SK-N-MC (cell line): ENCODE measurements at regions not wholly inside any gene's neighbourhood (a gene's known extent, or its start where the extent isn't known, plus 50 kb on each side); places are given as distances from the start of the nearest gene placed in this dataset.

Experiments used
- DNase-seq: peaks from one replicate; pipeline ENCODE4 v3.0.0-alpha.2; 2011; ENCODE audit warnings: low read depth, low spot score
- H3K27ac ChIP-seq: fragments of 200-600 bp; sonication (generic); 2 replicates; pipeline ENCODE4 v1.5.1; 2016; ENCODE audit warnings: mixed run types
- H3K36me3 ChIP-seq: fragments of 200-600 bp; sonication (generic); 2 replicates; pipeline ENCODE4 v1.6.1; 2017; ENCODE audit warnings: antibody characterized with exemption, low read length, mixed read lengths; ENCODE audit not compliant: insufficient read depth
- H3K4me3 ChIP-seq: fragments of 200-600 bp; sonication (generic); 2 replicates; pipeline ENCODE4 v1.5.1; 2016
- H3K9ac ChIP-seq: fragments of 200-600 bp; sonication (generic); 2 replicates; pipeline ENCODE4 v1.8.0; 2017; ENCODE audit warnings: mixed run types, mixed read lengths; ENCODE audit not compliant: insufficient read length
- H3K9me3 ChIP-seq: fragments of 200-600 bp; sonication (generic); 2 replicates; pipeline ENCODE4 v1.6.1; 2017; ENCODE audit warnings: low read depth, mild to moderate bottlenecking, antibody characterized with exemption, low read length, moderate library complexity, mixed read lengths
- EZH2 ChIP-seq: fragments of 200-600 bp; sonication (generic); IDR thresholded peaks from one replicate; pipeline ENCODE4 v1.6.1; 2017; ENCODE audit warnings: antibody characterized with exemption
- FOXP2 ChIP-seq: optimal IDR thresholded peaks from 2 replicates; pipeline ENCODE3; 2011; ENCODE audit warnings: mild to moderate bottlenecking, moderate library complexity; ENCODE audit not compliant: insufficient read depth; ENCODE audit errors: extremely low read length, control extremely low read depth
- POLR2AphosphoS5 ChIP-seq: IDR thresholded peaks from 2 replicates; pipeline ENCODE4 v1.6.1; 2012; ENCODE audit warnings: mild to moderate bottlenecking, low read depth, low read length, borderline replicate concordance

DNA sequence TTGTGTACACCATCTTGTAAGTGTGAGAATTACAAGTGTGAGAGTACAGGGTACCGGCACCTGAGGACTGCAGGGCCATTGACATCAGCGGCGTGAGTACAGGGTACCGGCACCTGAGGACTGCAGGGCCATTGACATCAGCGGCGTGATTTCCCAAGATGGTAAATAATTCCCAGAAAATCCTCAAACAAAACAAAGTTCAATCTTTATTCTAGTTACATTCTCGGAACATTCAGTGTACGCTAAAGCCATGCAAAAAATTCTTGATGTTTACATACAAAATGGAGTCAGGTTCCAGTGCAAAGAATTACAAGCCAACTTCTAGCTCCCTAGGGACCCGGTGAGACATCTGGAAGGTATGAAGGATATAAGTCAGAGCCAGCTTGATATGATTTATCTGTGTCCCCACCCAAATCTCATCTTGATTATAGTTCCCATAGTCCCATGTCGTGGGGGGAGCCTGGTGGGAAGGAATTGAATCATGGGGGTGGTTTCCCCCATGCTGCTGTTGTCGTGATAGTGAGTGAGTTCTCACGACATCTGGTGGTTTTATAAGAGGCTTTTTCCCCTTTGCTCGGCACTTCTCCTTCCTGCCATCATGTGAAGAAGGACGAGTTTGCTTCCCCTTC, 172.7 kb downstream of the TTLL2 start:
- Histone ChIP-seq H3K36me3 (no peaks in the 10 kb centered on the region), H3K27ac (no peak overlapping the region), H3K4me3 (no peak overlapping the region), H3K9me3 (no peaks in the 10 kb centered on the region), H3K9ac (no peak overlapping the region)
- no peak for TF ChIP-seq EZH2
- no peak for TF ChIP-seq FOXP2
- no peak for TF ChIP-seq POLR2AphosphoS5
- DNase-seq, result no peak

DNA sequence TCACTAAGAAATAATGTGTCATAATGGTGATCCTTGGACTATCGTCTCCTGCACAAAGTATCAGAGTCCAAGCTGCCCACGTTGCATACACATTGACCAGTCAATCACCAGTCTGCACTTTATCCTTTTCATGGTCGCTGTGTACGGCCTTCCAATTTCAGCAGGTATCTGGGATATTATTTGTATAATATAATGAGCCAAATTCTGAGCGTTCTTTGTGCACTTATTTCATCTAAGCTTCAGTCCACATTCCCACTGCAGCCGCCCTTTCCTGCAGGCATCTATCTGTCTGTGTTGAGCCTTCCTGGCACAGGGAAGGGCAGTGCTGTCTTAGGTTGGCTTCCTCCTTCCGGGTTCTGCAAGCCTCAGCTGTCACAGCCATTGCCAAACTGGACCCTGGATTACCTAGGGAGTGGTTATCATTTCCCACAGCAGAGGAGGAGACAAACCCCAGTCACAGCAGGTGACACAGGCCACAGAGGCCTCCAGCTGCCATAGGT, 174.3 kb downstream of the TTLL2 start:
- Histone ChIP-seq H3K36me3 (no peaks in the 10 kb centered on the region), H3K9me3 (no peaks in the 10 kb centered on the region), H3K9ac (no peak overlapping the region), H3K27ac (no peak overlapping the region), H3K4me3 (no peak overlapping the region)
- DNase-seq, result no peak
- no peak for TF ChIP-seq EZH2
- no peak for TF ChIP-seq FOXP2
- TF ChIP-seq POLR2AphosphoS5, result no peak

DNA sequence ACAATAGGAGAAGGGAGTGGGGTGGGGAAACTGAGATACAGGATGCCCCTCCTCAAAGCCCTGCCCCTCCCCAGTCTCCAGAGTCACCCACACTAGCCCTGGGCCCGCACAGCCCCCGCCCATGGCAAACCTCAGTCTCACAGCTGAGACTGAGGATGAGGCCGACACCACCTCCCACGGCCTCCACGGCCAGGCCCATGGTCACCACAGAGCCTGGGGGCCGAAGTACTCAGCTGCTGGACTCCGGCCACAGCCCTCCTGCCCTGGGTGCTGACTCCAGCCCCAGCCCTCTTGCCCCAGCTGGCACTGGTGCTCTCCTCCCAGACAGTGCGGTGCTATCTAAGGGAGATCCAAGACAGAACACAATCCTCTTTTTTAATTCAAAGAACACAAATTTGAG, 176.1 kb downstream of the TTLL2 start:
- Histone ChIP-seq H3K9ac (no peak overlapping the region), H3K9me3 (no peaks in the 10 kb centered on the region)
- DNase-seq, result no peak

DNA sequence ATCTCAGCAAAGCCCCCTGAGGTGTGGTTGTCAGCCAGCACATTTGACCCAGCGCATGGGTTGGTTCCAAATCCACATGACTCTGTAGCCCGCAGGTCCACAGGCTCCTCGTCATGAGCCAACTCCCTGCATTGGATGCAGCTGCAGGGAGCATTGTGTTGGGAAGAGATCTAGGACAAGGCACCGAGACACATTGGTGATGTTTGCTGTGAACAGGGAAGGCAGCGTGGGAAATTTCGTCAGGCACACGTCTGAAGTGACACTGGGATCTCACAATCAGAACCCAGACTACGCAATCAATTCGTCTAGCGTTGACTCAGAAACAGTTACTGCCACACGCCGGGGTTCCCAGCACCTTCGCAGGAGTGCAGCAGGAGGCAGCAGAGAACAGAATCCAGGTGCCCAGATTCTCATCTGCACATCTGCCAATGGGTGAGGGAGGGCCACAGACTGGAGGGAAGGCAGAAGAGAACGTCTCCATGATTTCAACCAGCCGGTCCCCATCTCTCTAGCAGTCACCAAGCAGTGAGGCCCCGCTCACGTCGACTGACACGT, 177.0 kb downstream of the TTLL2 start:
- TF ChIP-seq FOXP2 (no peak), EZH2 (no peak), POLR2AphosphoS5 (no peak)
- Histone ChIP-seq H3K9ac (no peak overlapping the region), H3K4me3 (no peak overlapping the region), H3K9me3 (no peaks in the 10 kb centered on the region), H3K27ac (no peak overlapping the region), H3K36me3 (no peaks in the 10 kb centered on the region)
- no peak for DNase-seq

More for the DNA sequence above, 176.1 kb downstream of the TTLL2 start:
- no peak overlapping the region for H3K27ac ChIP-seq
- H3K36me3 ChIP-seq, result no peaks in the 10 kb centered on the region
- H3K4me3 ChIP-seq, result no peak overlapping the region
- no peak for TF ChIP-seq POLR2AphosphoS5
- no peak for TF ChIP-seq FOXP2
- no peak for TF ChIP-seq EZH2

DNA sequence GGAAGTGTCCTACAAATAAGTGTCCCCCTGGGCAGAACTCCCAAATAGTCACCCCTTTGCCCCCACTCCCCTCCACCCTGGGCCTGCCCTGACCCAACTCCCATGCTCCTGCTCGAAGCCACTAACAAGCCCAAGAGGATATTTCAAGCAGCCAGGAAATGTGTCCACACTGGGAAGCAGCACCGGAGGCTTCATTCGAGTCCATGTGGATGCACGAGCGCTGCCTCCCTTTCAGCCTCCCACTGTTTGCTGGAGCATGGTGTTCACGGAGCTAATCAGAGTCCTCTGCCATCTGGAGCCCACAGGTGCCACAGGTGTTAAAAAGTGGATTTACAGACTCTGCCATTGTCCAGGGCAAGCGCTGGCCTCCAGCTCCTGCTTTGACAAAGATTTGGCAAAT, 177.6 kb downstream of the TTLL2 start:
- Histone ChIP-seq H3K36me3 (no peaks in the 10 kb centered on the region), H3K9me3 (no peaks in the 10 kb centered on the region), H3K4me3 (no peak overlapping the region), H3K27ac (no peak overlapping the region), H3K9ac (no peak overlapping the region)
- no peak for TF ChIP-seq EZH2
- no peak for TF ChIP-seq FOXP2
- TF ChIP-seq POLR2AphosphoS5, result no peak
- no peak for DNase-seq

DNA sequence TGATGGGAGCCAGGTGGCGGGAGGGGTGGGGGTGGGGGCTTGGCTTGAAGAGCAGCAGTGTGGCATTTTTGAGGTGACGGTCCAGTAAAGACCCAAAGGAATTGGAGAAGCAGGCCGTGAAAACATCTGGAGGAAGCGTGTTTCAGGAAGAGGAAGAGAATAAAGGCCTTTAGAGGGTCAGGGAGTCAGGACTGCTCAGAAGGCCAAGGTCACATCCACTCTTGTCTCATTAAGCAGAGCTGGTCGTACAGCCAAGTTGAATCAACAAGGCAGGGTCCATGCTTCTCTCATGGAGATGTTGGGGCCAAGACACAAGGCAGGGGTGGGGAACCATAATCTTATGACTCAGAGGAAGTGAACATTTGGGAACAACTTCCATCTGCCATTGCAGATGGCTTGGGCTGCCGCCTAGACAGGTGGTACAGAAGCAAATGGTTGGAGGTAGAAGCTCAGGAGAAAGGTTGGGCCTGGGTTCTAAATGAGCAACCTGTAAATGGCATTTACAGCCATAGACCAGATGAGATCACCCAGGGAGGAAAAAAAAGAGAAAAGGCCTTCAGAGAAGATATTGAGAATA, 179.6 kb downstream of the TTLL2 start:
- H3K9me3 ChIP-seq, result no peaks in the 10 kb centered on the region
- H3K36me3 ChIP-seq, result no peaks in the 10 kb centered on the region
- H3K27ac ChIP-seq, result no peak overlapping the region
- DNase-seq, result no peak
- H3K9ac ChIP-seq, result no peak overlapping the region
- TF ChIP-seq EZH2, result no peak
- no peak for TF ChIP-seq POLR2AphosphoS5
- TF ChIP-seq FOXP2, result no peak
- H3K4me3 ChIP-seq, result no peak overlapping the region

DNA sequence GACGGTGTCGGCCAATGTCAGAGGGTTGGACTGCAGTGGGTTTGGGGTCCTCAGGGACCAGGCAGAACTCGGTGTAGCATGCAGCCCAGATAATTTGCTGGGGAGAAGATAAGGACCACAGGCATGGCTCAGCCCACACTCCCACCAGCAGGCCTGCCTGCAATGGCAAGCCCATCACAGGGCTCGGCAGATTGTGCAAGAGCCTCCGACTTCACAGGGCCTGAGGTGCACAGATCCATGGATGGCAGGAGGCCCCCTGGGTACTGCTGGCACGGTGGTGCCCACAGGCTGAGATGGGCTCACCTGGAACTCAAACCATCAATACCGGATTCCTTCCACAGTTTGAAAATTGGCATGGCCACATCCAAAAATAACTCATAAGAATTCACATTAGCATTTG, 180.3 kb downstream of the TTLL2 start:
- Histone ChIP-seq H3K9me3 (no peaks in the 10 kb centered on the region), H3K4me3 (no peak overlapping the region), H3K36me3 (no peaks in the 10 kb centered on the region), H3K9ac (no peak overlapping the region), H3K27ac (no peak overlapping the region)
- no peak for DNase-seq
- TF ChIP-seq POLR2AphosphoS5 (no peak), EZH2 (no peak), FOXP2 (no peak)

DNA sequence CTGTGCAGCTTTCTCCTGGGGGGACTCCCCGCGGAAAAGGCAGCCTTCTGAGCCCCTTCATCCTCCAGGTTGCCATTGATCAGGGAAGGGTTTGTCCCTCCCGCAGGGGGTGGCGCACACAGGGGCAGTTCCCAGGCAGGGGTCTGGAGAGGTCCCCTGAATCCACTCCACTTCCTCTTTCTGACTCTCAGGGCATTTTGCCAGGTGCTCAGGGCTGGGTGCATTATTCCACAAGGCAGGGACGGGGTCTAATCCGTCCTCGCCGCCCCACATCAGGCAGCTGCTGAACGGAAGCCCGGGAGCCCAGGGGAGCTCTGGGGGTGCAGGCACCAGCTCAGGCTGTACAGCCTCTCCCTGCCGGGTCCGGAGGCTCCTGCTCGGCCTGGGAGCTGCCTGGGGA, 180.9 kb downstream of the TTLL2 start:
- TF ChIP-seq EZH2, result no peak
- TF ChIP-seq POLR2AphosphoS5, result no peak
- TF ChIP-seq FOXP2, result no peak
- H3K27ac ChIP-seq, result no peak overlapping the region
- no peak for DNase-seq
- H3K9ac ChIP-seq, result no peak overlapping the region
- no peaks in the 10 kb centered on the region for H3K36me3 ChIP-seq
- no peaks in the 10 kb centered on the region for H3K9me3 ChIP-seq
- no peak overlapping the region for H3K4me3 ChIP-seq
